WTC11 (cell line): ENCODE measurements at regions not wholly inside any gene's neighbourhood (a gene's known extent, or its start where the extent isn't known, plus 50 kb on each side); places are given as distances from the start of the nearest gene placed in this dataset.

ENCODE experiments used
- CREM ChIP-seq: sonication (generic); formaldehyde crosslinking; IDR thresholded peaks from 2 replicates; pipeline ENCODE4 v1.8.1; 2022; ENCODE audit warnings: mild to moderate bottlenecking, missing genetic modification reagents, moderate library complexity
- CTCF ChIP-seq: fragments of 200-600 bp; IDR thresholded peaks from 2 replicates; pipeline ENCODE4 v1.8.0; 2022; ENCODE audit warnings: antibody characterized with exemption
- IRF2 ChIP-seq: sonication (generic); formaldehyde crosslinking; IDR thresholded peaks from 2 replicates; pipeline ENCODE4 v1.8.0; 2022; ENCODE audit warnings: low read depth, missing genetic modification reagents, borderline replicate concordance
- JUN ChIP-seq: sonication (generic); formaldehyde crosslinking; IDR thresholded peaks from 2 replicates; pipeline ENCODE4 v1.8.0; 2023; ENCODE audit warnings: mild to moderate bottlenecking, missing genetic modification reagents
- ZNF416 ChIP-seq: fragments of 250-450 bp; sonication (Bioruptor Pico); IDR thresholded peaks from 2 replicates; pipeline ENCODE4 v1.9.0; 2021; ENCODE audit warnings: mild to moderate bottlenecking, inconsistent platforms

GRCh38 chr18:59050661-59051057, 89.0 kb upstream of the SEC11C start:
- TF ChIP-seq CTCF (no peak), IRF2 (no peak), CREM (CRISPR knock-in tag) (no peak), JUN (CRISPR knock-in tag) (no peak), ZNF416 (CRISPR knock-in tag) (no peak)
